Endothelial cell of umbilical vein (primary cell): ENCODE measurements at regions not wholly inside any gene's neighbourhood (a gene's known extent, or its start where the extent isn't known, plus 50 kb on each side); places are given as distances from the start of the nearest gene placed in this dataset.

Source experiments
- CTCF ChIP-seq, 2 donors: IDR thresholded peaks; 1 replicate in 1 of 2; 2 replicates in 1 of 2; pipeline ENCODE4 v1.5.1; 2011; ENCODE audit warnings: low read length in 2 of 2, mild to moderate bottlenecking in 2 of 2, moderate library complexity in 2 of 2, control low read depth in 1 of 2, inconsistent platforms in 1 of 2, low read depth in 1 of 2; ENCODE audit not compliant: insufficient read depth in 1 of 2; ENCODE audit errors: extremely low read depth in 1 of 2
- EZH2 ChIP-seq: IDR thresholded peaks from 2 replicates; pipeline ENCODE4 v1.6.1; 2012; ENCODE audit warnings: borderline replicate concordance, low read depth, mild to moderate bottlenecking, moderate library complexity, low read length, inconsistent platforms; ENCODE audit not compliant: severe bottlenecking
- MAX ChIP-seq: IDR thresholded peaks from 2 replicates; pipeline ENCODE4 v1.6.1; 2011; ENCODE audit not compliant: insufficient read depth, insufficient read length
- POLR2A ChIP-seq: IDR thresholded peaks from 2 replicates; pipeline ENCODE4 v1.6.1; 2012; ENCODE audit warnings: low read depth, mild to moderate bottlenecking, control low read depth, low read length
- POLR2AphosphoS5 ChIP-seq: IDR thresholded peaks from 2 replicates; pipeline ENCODE4 v1.6.1; 2012; ENCODE audit warnings: low read depth, mild to moderate bottlenecking, control low read depth, low read length, moderate library complexity; ENCODE audit not compliant: insufficient read depth

- TF ChIP-seq CTCF (IDR thresholded peaks at IDR 0.05; ENCODE audit: extremely low read depth in 1 of 2, insufficient read depth in 1 of 2, low read depth in 1 of 2, low read length in 2 of 2), result peak; percentile 52 to 55
- no peak for TF ChIP-seq POLR2A
- no peak for TF ChIP-seq EZH2
- TF ChIP-seq POLR2AphosphoS5, result no peak
- TF ChIP-seq MAX, result no peak
These were observed 585.4 kb downstream of the SOX6 start for GRCh38 chr11:15770798-15771414.
